COR-L47 (cell line): ENCODE measurements at regions not wholly inside any gene's neighbourhood (a gene's known extent, or its start where the extent isn't known, plus 50 kb on each side); places are given as distances from the start of the nearest gene placed in this dataset.
"Not testable (repeated sequence)": the region's sequence is repeated elsewhere in the genome, so short reads cannot be mapped to it uniquely, and the experiment has no call there.

ENCODE experiments used
- DNase-seq: peaks from one replicate; lab custom pipeline; 2025; lab: John Stamatoyannopoulos, UW

GRCh38 chr7:156590212-156590611, 50.4 kb upstream of the RNF32 start:
- DNase-seq: no peak

DNA sequence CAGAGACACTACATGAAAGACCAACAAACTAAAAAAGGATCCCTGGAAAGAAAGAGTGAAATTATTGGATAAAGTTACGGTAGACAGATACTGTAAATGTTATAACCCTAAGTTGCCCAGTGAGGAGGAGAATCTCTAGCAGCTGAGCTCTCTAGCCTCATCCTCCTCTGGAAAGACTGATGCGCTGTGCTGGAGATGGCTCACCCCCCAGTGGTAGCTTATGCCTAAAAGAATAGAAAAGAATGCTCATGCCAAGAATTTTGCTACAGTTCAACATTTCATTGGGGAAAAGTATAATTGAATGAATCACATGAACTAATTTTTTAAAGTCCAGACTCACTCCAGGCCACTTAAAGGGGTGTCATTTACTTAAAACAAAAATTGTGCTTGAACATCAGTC, 50.8 kb upstream of the RNF32 start:
- no peak for DNase-seq

DNA sequence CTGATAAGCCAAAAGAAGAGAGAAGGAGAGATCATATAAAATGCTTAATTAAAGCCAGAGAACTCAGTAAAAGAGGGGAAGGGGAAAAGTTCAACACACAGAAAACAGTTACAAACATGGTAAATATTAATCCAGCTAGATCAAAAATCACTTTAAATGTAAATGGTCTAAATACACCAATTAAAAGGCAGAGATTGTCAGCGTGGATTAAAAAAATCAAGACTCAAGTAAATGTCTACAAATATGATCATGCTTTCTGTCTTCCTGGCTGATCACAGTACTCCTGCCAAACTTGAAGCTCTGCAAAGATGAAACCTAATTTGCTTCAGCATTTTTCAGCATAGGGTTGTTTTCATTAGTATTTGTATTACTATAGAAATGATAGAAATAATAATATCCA, 54.6 kb upstream of the RNF32 start:
- DNase-seq: no peak

DNA sequence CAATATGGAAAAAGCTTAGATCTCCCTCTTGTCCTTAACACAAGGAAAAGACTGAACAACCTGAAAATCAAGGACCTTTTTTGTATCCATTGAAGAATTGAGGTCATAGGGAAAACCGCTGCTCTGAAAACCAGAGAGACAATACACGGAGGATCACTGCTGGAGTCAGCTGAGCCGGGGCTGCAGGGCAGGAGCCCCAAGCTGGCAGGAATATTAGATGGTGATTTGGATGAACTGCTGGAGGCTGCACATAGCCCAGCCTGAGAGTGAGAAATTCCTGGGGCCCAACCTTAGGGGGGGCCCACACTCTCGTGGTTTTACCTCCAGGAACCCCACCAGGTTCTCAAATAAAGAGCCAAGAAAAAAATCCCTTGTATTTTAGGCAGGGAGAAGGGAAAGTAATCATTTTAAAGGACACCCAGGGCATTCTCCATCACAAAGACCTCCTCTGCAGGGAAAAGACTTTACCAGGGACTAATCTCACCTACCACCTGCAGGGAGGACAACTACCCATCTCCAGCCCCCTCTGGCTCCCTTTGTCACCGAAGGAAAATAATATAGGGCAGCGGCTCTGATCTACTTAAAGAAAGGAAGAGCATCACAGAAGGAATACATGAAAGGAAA, 55.4 kb upstream of the RNF32 start:
- no peak for DNase-seq

GRCh38 chr7:156582591-156583123, 57.9 kb upstream of the RNF32 start:
- DNase-seq: no peak

DNA sequence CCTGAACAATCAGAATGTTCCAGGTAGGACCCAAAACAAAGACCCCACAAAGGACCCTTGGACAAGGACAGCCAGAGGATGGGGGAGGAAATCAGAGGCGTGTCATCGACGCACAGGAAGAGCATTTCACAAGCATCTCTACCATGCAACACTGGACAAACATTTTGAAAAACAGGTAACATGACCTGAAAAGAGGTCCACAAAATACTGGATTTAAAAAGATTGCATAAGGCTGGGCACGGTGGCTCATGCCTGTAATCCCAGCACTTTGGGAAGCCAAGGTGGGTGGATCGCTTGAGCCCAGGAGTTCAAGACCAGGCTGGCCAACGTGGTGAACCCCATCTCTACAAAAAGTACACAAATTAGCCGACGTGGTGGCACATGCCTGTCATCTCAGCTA, 60.5 kb upstream of the RNF32 start:
- DNase-seq: no peak

- DNase-seq: no peak
Observed at GRCh38 chr7:156579566-156579965, 61.0 kb upstream of the RNF32 start.

DNA sequence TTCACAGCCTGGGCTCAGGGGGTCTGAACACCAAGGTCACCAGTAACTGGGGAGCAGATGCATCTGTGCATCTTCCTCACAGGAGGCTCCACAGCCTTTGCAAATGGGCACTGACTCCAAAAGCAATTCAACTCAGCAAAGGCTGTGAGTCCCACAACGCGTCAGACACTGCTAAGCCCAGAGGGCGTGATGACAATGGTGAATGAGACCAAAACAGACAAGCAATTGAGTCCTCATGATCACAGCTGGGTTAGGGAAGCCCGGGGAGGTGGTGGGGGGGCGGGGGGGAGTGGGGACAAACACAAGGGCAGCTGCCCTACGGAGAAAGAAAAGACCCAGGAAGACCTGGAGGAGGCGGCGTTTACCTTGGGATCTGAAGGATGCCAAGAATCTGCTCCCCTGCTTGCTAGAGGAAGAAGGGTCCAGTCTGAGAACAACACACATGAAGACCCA, 61.6 kb upstream of the RNF32 start:
- DNase-seq: no peak

- no peak for DNase-seq
Observed at GRCh38 chr7:156578578-156578940, 62.0 kb upstream of the RNF32 start.

DNA sequence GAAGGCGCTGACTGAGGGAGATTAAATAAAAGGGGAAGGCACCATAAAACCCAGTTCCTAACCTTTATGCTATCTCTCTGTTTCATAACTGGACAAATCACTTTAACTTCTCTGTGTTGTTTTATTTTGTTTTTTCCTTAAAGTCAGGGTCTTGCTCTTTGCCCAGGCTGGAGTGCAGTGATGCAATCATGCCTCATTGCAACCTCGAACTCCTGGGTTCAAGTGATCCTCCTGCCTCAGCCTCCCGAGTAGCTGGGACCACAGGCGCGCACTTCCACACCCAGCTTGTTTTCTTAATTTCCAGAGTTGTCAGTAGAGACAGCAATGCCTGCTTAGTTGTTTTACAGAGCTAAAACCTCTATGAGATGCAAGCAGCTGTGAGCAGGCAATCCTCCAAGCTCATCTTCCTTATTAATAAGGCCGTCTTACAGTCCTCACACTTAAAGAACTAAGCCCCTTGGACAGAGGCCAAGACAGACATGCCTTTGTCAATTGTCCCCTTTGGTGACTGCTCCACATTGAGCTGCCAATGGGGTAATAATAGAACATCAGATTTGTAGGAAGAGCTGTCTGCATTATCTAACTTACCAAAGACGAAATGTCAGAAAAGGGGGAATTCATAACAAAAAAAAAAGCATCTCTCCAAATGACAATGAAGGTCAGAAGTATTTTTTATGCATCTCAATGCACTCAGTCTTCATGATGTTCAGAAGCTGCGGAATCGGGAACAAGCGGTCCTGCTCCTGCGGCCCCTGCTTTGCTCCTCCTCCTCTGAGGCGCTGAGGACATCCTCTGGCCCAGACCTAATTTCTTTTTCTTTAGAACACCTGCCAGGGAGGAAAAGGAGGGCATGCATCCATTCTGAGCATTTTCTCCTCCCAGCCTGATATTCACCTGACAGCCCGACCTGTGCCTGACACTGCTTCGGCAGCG, 62.7 kb upstream of the RNF32 start:
- no peak for DNase-seq

DNA sequence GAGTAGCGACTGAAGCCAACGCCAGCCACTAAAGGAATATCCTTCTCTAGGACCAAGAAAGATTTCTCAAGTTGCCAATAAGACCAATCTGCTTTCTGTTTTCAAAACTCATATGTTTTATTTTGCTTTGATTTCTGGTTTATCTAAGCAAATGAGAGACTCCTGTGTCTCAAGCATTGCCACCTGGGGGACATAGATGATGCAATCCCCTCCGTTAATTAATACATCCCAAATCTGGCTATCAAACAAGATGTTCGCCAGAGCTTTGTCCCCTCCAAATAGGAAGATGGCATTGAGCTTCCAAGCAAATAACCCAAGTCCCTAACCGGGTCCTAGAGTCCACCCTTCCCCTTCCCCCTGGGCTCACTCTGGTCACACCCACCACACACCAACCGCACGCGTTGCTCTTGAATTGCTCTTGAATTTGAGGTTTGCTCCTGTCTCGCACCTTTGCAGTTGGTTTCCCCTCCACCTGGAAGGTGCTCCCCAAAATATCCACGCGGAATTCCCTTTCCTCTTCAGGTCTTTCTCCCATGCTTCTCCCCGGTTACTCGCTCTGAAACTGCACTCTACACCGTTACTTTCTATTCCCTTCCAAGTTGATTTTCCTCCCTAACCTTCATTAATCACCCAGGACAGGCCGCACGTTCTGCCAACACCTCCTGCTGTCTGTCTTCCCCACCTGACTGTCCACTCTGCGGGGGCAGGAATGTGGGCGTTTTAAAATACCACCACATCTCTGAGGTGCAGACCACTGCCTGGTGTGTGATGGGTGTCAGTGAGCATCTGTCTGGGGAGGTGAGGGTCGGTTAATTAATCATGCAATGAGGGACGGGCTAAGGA, 64.1 kb upstream of the RNF32 start:
- no peak for DNase-seq

DNA sequence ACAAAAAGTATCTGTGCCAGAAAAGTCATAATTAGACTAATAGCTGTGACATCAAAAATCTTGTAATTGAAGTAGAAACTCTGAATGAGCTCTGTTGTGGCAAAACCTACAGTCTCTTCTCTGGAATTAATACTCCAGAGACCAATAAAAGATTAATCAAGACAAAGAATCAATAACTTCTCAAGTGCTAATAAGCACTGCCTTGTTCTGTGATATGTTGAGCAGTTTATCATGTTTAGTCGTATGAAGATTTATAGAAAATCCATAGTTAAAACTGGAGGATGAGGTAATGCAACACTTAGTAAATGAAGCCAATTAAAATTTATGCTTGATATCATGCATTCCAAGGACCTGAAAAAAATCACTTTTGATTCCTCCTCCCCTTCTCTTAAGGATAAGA, 72.3 kb upstream of the RNF32 start:
- DNase-seq: no peak

DNA sequence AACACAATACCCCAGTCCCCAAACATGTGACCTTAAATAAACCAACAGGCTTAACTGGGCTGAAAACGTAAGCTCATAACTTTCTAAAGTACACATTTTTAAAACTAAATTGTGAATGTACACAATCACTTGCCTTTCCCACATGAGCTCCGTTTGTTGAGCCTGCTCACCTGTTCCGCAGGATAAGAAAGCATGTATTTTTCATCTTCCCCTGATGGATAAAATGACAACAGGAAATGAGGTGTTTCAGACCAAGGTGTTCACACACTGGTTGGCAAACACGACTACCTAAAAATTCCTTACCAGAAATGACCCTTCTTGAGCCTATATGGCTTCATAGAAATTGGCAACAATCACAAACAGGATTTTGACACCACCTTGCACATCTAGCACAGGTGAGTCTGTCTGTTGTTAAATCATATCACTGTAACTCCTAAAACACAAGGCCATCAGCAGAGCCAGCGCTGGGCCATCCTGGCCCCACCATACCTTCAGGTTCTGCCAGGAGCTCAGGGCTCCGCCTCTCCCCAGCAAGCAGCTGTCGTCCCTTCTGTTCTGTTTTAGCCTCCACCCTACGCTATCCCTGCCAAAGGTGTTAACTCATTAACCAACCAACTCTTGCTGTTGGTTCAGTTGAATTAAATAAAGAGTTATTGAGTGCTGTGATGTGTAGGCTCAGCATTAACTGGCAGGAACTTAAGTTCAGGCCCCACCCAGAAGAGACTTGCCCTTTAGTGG, 73.6 kb upstream of the RNF32 start:
- DNase-seq: no peak

GRCh38 chr7:156565002-156565401, 75.6 kb upstream of the RNF32 start:
- not testable (repeated sequence) for DNase-seq

GRCh38 chr7:156560696-156561095, 79.9 kb upstream of the RNF32 start:
- no peak for DNase-seq

- DNase-seq: no peak
Observed at GRCh38 chr7:156560075-156560474, 80.5 kb upstream of the RNF32 start.

GRCh38 chr7:156559001-156559400, 81.6 kb upstream of the RNF32 start:
- no peak for DNase-seq

DNA sequence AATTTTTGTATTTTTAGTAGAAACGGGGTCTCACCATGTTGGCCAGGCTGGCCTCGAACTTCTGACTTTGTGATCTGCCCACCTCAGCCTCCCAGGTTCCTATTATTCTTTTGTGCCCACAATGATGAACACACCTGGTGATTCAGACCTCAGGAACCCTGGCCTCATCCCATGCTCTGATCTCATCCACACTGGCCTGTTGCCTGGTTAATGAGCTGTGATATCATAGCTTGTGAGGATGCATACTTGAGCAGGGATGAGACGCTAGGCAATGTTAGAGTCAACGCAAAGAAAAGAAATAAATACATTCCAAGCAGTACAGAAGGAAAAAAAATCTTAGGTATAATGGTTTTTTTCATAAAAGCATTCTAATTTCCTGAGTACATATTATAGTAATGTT, 82.4 kb upstream of the RNF32 start:
- DNase-seq: no peak

DNA sequence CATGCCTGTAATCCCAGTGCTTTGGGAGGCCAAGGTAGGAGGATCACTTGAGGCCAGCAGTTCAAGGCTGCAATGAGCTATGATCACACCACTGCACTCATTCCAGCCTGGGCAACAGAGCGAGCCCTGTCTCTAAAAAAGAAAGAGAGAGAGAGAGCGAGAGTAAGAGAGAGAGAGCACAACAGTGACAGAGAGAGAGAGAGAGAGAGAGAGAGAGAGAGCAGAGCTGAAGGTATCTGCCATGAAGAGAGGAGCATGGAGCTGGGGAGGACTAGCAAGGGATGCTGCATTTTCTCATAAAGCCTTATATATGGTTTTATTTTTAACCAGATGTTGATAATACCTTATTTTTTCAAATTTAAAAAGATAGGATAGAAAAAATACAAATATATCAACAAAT, 84.5 kb upstream of the RNF32 start:
- DNase-seq: no peak

- no peak for DNase-seq
Observed at GRCh38 chr7:156554488-156554887, 86.1 kb upstream of the RNF32 start.

- DNase-seq: no peak
Observed at GRCh38 chr7:156549636-156550035, 90.9 kb upstream of the RNF32 start.
